DOHH2 (cell line): ENCODE measurements at regions not wholly inside any gene's neighbourhood (a gene's known extent, or its start where the extent isn't known, plus 50 kb on each side); places are given as distances from the start of the nearest gene placed in this dataset.

Experiments
- H3F3A ChIP-seq: fragments of 200-600 bp; sonication (generic), shearing (Covaris generic); 2 replicates; pipeline ENCODE4 v1.6.0; 2016; ENCODE audit warnings: antibody characterized with exemption, mild to moderate bottlenecking; ENCODE audit not compliant: control insufficient read depth, insufficient read depth
- H3K27ac ChIP-seq: fragments of 200-600 bp; sonication (generic); 2 replicates; pipeline ENCODE4 v1.5.1; 2014; ENCODE audit warnings: low read depth, mild to moderate bottlenecking, low read length, moderate library complexity
- H3K27me3 ChIP-seq: fragments of 200-600 bp; sonication (generic); 2 replicates; pipeline ENCODE4 v1.6.1; 2014; ENCODE audit warnings: mild to moderate bottlenecking, low read length, mixed read lengths; ENCODE audit not compliant: control insufficient read depth
- H3K36me3 ChIP-seq: fragments of 200-600 bp; sonication (generic); 2 replicates; pipeline ENCODE4 v1.6.1; 2014; ENCODE audit warnings: mild to moderate bottlenecking, low read length, moderate library complexity, mixed read lengths; ENCODE audit not compliant: control insufficient read depth
- H3K4me1 ChIP-seq: fragments of 200-600 bp; sonication (generic); 2 replicates; pipeline ENCODE4 v1.6.1; 2014; ENCODE audit warnings: mild to moderate bottlenecking, low read length, mixed read lengths; ENCODE audit not compliant: control insufficient read depth
- H3K4me2 ChIP-seq: fragments of 200-600 bp; sonication (generic); 2 replicates; pipeline ENCODE4 v1.6.0; 2014; ENCODE audit warnings: mild to moderate bottlenecking, low read length, moderate library complexity
- H3K4me3 ChIP-seq: fragments of 200-600 bp; sonication (generic); 2 replicates; pipeline ENCODE4 v1.5.1; 2014; ENCODE audit warnings: mild to moderate bottlenecking, low read length, mixed read lengths
- H3K79me2 ChIP-seq: fragments of 200-600 bp; sonication (generic); 2 replicates; pipeline ENCODE4 v1.6.1; 2014; ENCODE audit warnings: mild to moderate bottlenecking, low read length, mixed read lengths; ENCODE audit not compliant: control insufficient read depth
- H3K9me2 ChIP-seq: fragments of 200-600 bp; sonication (generic); replicated peaks from 2 replicates; pipeline ENCODE4 v1.6.1; 2014; ENCODE audit warnings: mild to moderate bottlenecking, low read length, mixed read lengths; ENCODE audit not compliant: control insufficient read depth
- H3K9me3 ChIP-seq: fragments of 200-600 bp; sonication (generic); 2 replicates; pipeline ENCODE4 v1.6.1; 2014; ENCODE audit warnings: antibody characterized with exemption, low read length, mixed read lengths; ENCODE audit not compliant: control insufficient read depth, insufficient read depth
- H4K20me1 ChIP-seq: fragments of 200-600 bp; sonication (generic); 2 replicates; pipeline ENCODE4 v1.6.0; 2014; ENCODE audit warnings: low read depth, mild to moderate bottlenecking, antibody characterized with exemption, low read length, moderate library complexity; ENCODE audit not compliant: control insufficient read depth, insufficient read depth
- EZH2phosphoT487 ChIP-seq: fragments of 200-600 bp; sonication (generic); IDR thresholded peaks from 2 replicates; pipeline ENCODE4 v1.6.1; 2017; ENCODE audit warnings: borderline replicate concordance, mild to moderate bottlenecking, antibody characterized with exemption, low read length, moderate library complexity, mixed read lengths
- TF ChIP-seq, protein P1 (sequence below): fragments of 200-600 bp; sonication (generic); IDR thresholded peaks from one replicate; pipeline ENCODE4 v1.5.1; 2014; ENCODE audit warnings: antibody characterized with exemption, mild to moderate bottlenecking, low read depth, low read length; ENCODE audit not compliant: poor library complexity, severe bottlenecking

DNA sequence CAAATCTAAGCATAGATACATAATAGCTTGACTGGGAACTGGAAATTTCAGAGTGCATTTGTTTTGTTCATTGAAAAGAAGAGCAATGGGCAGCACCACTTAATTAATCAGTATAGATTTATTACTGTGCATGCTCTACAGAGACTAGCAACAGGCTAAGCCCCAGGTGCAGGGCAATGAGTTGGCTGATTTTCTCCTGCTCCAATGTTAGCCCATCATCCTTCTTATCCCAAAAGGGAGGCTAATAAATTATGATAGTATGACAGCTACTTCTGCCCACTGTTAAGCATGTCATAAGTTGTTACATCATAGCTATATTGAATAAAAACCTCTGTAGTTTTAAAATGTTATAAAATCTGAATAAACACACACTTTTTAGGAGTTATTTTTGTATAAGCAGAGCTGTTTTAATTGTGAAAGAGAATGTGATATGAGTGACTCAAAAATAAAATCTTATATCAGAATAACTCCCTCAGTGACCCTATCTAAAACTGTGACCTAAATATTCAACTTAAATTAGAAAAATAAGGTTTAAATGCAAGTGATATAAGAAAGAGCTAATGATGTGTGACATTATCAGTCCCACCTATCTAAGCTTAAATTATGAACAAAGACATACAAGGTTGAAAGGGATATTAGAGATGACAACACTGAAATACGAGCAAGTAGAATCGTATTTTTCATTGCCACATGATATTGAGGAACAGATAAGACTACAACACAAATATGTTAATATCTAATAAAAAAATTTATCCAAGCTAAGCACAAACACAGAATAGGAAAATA is 967.3 kb upstream of the ADGRB3 start:
- Histone ChIP-seq H4K20me1 (no peaks in the 10 kb centered on the region), H3K4me3 (no peak overlapping the region), H3K4me2 (no peak overlapping the region), H3F3A (no peaks in the 10 kb centered on the region), H3K27me3 (no peaks in the 10 kb centered on the region), H3K9me2 (no peaks in the 10 kb centered on the region; the same call in 1 of the 2 replicates), H3K4me1 (no peaks in the 10 kb centered on the region), H3K79me2 (no peaks in the 10 kb centered on the region), H3K9me3 (peaks cover 10% of the 10 kb centered on the region; the same call in 1 of the 2 replicates), H3K36me3 (no peaks in the 10 kb centered on the region), H3K27ac (no peak overlapping the region)
- TF ChIP-seq, protein P1, sequence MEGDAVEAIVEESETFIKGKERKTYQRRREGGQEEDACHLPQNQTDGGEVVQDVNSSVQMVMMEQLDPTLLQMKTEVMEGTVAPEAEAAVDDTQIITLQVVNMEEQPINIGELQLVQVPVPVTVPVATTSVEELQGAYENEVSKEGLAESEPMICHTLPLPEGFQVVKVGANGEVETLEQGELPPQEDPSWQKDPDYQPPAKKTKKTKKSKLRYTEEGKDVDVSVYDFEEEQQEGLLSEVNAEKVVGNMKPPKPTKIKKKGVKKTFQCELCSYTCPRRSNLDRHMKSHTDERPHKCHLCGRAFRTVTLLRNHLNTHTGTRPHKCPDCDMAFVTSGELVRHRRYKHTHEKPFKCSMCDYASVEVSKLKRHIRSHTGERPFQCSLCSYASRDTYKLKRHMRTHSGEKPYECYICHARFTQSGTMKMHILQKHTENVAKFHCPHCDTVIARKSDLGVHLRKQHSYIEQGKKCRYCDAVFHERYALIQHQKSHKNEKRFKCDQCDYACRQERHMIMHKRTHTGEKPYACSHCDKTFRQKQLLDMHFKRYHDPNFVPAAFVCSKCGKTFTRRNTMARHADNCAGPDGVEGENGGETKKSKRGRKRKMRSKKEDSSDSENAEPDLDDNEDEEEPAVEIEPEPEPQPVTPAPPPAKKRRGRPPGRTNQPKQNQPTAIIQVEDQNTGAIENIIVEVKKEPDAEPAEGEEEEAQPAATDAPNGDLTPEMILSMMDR: no peak
- TF ChIP-seq EZH2phosphoT487: no peak

DNA sequence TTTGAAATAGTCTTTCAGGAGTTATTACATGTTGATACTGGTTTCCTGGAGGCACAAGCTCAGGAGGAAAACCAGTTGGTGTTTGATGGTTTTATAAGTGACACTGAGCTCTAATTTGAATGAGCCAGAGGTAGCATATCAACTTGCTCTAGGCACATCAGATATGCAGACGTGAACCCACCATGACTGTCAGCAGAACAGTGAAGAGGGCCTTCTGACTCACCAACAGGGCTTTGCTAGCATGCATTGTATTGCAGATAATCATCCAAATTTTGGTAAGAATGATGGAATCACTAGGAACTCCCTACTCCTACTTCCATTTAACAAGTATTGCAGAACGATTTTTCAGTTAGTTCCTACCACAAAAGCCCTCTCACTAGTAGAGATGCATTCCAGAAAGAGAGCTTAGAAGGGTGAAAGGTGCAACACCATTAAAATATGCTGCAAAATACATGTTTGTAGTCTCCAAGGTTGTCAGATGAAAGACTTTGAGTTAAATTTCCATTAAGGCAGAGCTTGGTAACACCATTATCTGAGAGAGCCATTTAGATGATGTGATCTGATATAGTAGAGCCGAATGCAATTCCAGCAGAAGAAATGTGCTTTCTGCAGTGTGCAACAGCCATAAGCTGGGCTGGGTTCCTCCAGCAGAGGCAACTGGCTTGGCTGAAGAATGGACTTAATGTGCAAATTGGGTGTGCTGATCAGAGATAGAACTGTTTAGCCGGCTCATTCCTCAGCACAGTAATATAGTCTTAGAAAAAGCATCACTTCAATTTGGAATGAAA is 968.7 kb upstream of the ADGRB3 start:
- H3K4me2 ChIP-seq: no peak overlapping the region
- no peaks in the 10 kb centered on the region for H3K27me3 ChIP-seq
- H3K27ac ChIP-seq: no peak overlapping the region
- H3K9me2 ChIP-seq: no peaks in the 10 kb centered on the region; the same call in 1 of the 2 replicates
- no peaks in the 10 kb centered on the region for H3F3A ChIP-seq
- H3K4me1 ChIP-seq: no peaks in the 10 kb centered on the region; the same call in 1 of the 2 replicates
- peaks cover 9% of the 10 kb centered on the region; the same call in 1 of the 2 replicates for H3K9me3 ChIP-seq
- no peak overlapping the region for H3K4me3 ChIP-seq
- no peaks in the 10 kb centered on the region for H4K20me1 ChIP-seq
- TF ChIP-seq EZH2phosphoT487: no peak
- TF ChIP-seq, protein P1: no peak
- H3K79me2 ChIP-seq: no peaks in the 10 kb centered on the region
- H3K36me3 ChIP-seq: no peaks in the 10 kb centered on the region

DNA sequence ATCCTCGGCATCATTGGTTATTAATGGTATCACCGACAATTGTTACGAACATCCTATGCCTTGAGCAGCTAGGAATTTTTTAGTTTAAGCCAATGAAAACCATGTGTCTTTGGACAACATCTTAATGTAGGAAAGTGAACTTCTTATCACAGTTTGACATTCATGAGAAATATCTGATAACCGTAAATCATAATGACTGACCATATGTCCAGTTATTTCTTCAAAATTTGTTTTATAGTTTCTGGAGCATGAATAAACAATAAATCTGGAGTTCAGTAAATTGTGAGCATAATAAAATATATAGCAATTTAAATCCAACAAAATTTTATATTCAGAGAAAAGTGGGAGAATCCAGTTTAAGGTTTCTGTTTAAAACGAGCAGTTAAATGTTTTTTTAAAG is 970.1 kb upstream of the ADGRB3 start:
- peaks cover 5% of the 10 kb centered on the region; the same call in 1 of the 2 replicates for H3K9me3 ChIP-seq
- no peak for TF ChIP-seq EZH2phosphoT487
- TF ChIP-seq, protein P1: no peak
- H3F3A ChIP-seq: no peaks in the 10 kb centered on the region
- peaks cover 5% of the 10 kb centered on the region for H3K4me1 ChIP-seq
- no peaks in the 10 kb centered on the region; the same call in 1 of the 2 replicates for H3K9me2 ChIP-seq
- H3K4me2 ChIP-seq: no peak overlapping the region
- H3K79me2 ChIP-seq: no peaks in the 10 kb centered on the region
- no peaks in the 10 kb centered on the region for H3K27me3 ChIP-seq
- no peak overlapping the region for H3K27ac ChIP-seq
- no peak overlapping the region for H3K4me3 ChIP-seq
- H3K36me3 ChIP-seq: no peaks in the 10 kb centered on the region
- H4K20me1 ChIP-seq: no peaks in the 10 kb centered on the region
